GM23248 (cell line): ENCODE measurements at regions not wholly inside any gene's neighbourhood (a gene's known extent, or its start where the extent isn't known, plus 50 kb on each side); places are given as distances from the start of the nearest gene placed in this dataset.

ENCODE experiments used
- DNase-seq: peaks from one replicate; pipeline ENCODE4 v3.0.0-alpha.2; 2015
- H2AFZ ChIP-seq: fragments of 200-600 bp; sonication (generic); 2 replicates; pipeline ENCODE4 v1.6.1; 2016; ENCODE audit warnings: antibody characterized with exemption
- H3F3A ChIP-seq: fragments of 200-600 bp; sonication (generic); 2 replicates; pipeline ENCODE4 v1.6.1; 2016; ENCODE audit warnings: mild to moderate bottlenecking, antibody characterized with exemption, mixed run types; ENCODE audit not compliant: insufficient read depth
- H3K27ac ChIP-seq: fragments of 200-600 bp; sonication (generic); 2 replicates; pipeline ENCODE4 v1.5.1; 2016; ENCODE audit warnings: mild to moderate bottlenecking
- H3K27me3 ChIP-seq: fragments of 200-600 bp; sonication (generic); replicated peaks from 2 replicates; pipeline ENCODE4 v1.6.1; 2016; ENCODE audit warnings: mild to moderate bottlenecking; ENCODE audit not compliant: insufficient read depth
- H3K36me3 ChIP-seq: fragments of 200-600 bp; sonication (generic); 2 replicates; pipeline ENCODE4 v1.6.1; 2016; ENCODE audit warnings: low read depth, mild to moderate bottlenecking
- H3K4me1 ChIP-seq: fragments of 200-600 bp; sonication (generic); 2 replicates; pipeline ENCODE4 v1.6.1; 2016; ENCODE audit warnings: mild to moderate bottlenecking; ENCODE audit not compliant: insufficient read depth
- H3K4me2 ChIP-seq: fragments of 200-600 bp; sonication (generic); one replicate; pipeline ENCODE4 v1.6.1; 2016; ENCODE audit warnings: mild to moderate bottlenecking; ENCODE audit not compliant: unreplicated experiment
- H3K4me3 ChIP-seq: fragments of 200-600 bp; sonication (generic); 2 replicates; pipeline ENCODE4 v1.5.1; 2016; ENCODE audit warnings: mild to moderate bottlenecking
- H3K79me2 ChIP-seq: fragments of 200-600 bp; sonication (generic); 2 replicates; pipeline ENCODE4 v1.6.1; 2016; ENCODE audit warnings: mild to moderate bottlenecking; ENCODE audit not compliant: insufficient read depth
- H3K9ac ChIP-seq: fragments of 200-600 bp; sonication (generic); 2 replicates; pipeline ENCODE4 v1.6.1; 2016; ENCODE audit warnings: mild to moderate bottlenecking
- H3K9me2 ChIP-seq: fragments of 200-600 bp; sonication (generic); 2 replicates; pipeline ENCODE4 v1.6.1; 2016; ENCODE audit warnings: mixed run types, mild to moderate bottlenecking, moderate library complexity; ENCODE audit not compliant: insufficient read depth
- H3K9me3 ChIP-seq: fragments of 200-600 bp; sonication (generic); one replicate; pipeline ENCODE4 v1.6.1; 2017; ENCODE audit warnings: low read depth
- H4K20me1 ChIP-seq: fragments of 200-600 bp; sonication (generic); 2 replicates; pipeline ENCODE4 v1.6.0; 2016; ENCODE audit not compliant: insufficient read depth
- EZH2 ChIP-seq: fragments of 200-600 bp; sonication (generic); IDR thresholded peaks from 2 replicates; pipeline ENCODE4 v1.6.1; 2018; ENCODE audit warnings: antibody characterized with exemption, mild to moderate bottlenecking; ENCODE audit not compliant: insufficient read depth, poor library complexity, severe bottlenecking
- EZH2phosphoT487 ChIP-seq: fragments of 200-600 bp; sonication (generic); IDR thresholded peaks from 2 replicates; pipeline ENCODE4 v1.6.1; 2018; ENCODE audit warnings: antibody characterized with exemption, moderate library complexity, mild to moderate bottlenecking, low read depth; ENCODE audit not compliant: insufficient read depth
- WGBS, 2 experiments: methylation state at CpG; one replicate each; pipeline ENCODE4 v1.1.6; 2015 to 2017; ENCODE audit warnings: low lambda C conversion rate in 2 of 2, low coverage in 1 of 2; ENCODE audit errors: missing lambda C conversion rate in 2 of 2; 5-methylcytosine and 5-hydroxymethylcytosine counted together
- in situ Hi-C: fragments of 300-500 bp; cut with MboI; formaldehyde crosslinking; loops from 2 replicates; pipeline ENCODE4 v1.15.0; 2020

DNA sequence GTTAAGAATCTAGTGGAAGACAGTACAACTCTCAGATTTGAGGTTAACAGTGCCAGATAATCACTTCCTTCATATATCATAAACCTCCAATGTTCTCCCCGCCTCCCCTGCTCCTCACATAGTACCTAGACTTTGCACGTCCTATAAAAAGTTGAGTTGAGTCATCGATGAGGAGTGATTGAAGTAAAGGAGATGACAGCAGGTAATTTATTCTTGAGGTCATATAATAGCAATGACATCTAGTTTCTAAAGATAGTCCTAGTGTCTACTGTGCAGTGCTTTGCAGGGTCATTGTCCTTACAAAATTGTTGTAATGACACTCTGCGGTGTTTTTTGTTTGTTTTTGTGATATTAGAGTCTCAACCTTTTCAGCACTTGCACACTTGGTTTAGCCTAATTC is 510.5 kb upstream of the LRFN5 start:
- Histone ChIP-seq H3K27ac (no peak overlapping the region), H3K36me3 (no peaks in the 10 kb centered on the region), H3K9me3 (no peaks in the 10 kb centered on the region), H2AFZ (no peak overlapping the region), H3K9ac (no peak overlapping the region), H3K79me2 (no peaks in the 10 kb centered on the region), H3K9me2 (no peaks in the 10 kb centered on the region), H3K27me3 (no peaks in the 10 kb centered on the region), H3K4me2 (no peak overlapping the region), H3K4me3 (no peak overlapping the region), H3K4me1 (no peaks in the 10 kb centered on the region), H3F3A (no peaks in the 10 kb centered on the region), H4K20me1 (no peaks in the 10 kb centered on the region)
- 41 to 43% methylated on average over 4 of the region's 4 CpGs for WGBS, 2 experiments
- in situ Hi-C loops = no loop called here
- DNase-seq = no peak
- TF ChIP-seq EZH2 = no peak
- TF ChIP-seq EZH2phosphoT487 = no peak

DNA sequence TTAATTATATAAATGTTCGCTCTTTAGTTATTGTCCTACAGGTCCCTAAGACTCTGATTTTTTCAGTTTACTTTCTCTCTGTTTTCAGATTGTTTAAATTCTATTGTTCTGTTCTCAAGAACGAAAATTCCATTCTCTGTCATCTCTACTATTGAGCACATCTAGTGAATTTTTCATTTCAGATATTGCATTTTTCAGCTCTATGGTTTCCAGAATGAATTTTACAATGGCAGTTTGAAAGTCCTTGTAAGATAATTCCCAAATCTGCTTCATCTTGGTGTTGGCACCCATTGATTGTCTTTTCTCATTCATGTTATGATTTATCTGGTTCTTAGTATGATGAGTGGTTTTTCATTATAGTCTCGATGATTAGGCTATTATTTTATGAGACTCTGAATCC is 519.6 kb upstream of the LRFN5 start:
- no peak for DNase-seq
- WGBS, 2 experiments = 17 to 20% methylated on average over 3 of the region's 3 CpGs
- no peaks in the 10 kb centered on the region for H3K9me3 ChIP-seq
- no peaks in the 10 kb centered on the region for H3K27me3 ChIP-seq
- no peaks in the 10 kb centered on the region for H3K4me1 ChIP-seq
- no peak overlapping the region for H3K4me2 ChIP-seq
- no peaks in the 10 kb centered on the region for H3K36me3 ChIP-seq
- no peak overlapping the region for H3K9ac ChIP-seq
- no peaks in the 10 kb centered on the region for H4K20me1 ChIP-seq
- no peak overlapping the region for H3K4me3 ChIP-seq
- no peaks in the 10 kb centered on the region for H3K79me2 ChIP-seq
- H3K9me2 ChIP-seq = no peaks in the 10 kb centered on the region
- no peak overlapping the region for H3K27ac ChIP-seq
- in situ Hi-C loops = no loop called here
- H2AFZ ChIP-seq = no peak overlapping the region
- H3F3A ChIP-seq = no peaks in the 10 kb centered on the region
- no peak for TF ChIP-seq EZH2phosphoT487
- TF ChIP-seq EZH2 = no peak

DNA sequence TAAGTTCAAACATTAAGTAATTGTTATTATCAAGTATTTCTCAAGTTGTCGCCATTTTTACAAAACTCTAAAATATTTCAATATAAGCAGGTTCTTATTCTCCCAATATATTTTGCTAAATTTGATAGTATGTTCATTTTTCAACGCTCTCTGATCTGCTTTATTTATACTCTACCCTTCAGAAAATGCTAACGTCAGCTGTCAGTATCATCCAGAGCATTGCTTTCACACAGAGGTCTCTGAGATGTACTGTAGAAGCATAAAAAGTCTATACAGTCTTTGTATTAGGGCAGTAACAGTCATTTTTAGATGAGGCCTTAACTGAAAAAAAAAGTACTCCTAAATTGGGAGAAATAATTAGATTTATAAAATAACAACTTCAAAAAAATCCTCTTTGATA is 533.1 kb upstream of the LRFN5 start:
- Histone ChIP-seq H3K4me1 (no peaks in the 10 kb centered on the region), H3K4me3 (no peak overlapping the region), H3K9me3 (no peaks in the 10 kb centered on the region), H3K9me2 (no peaks in the 10 kb centered on the region), H3K4me2 (no peak overlapping the region), H3K9ac (no peak overlapping the region), H4K20me1 (no peaks in the 10 kb centered on the region), H3K79me2 (no peaks in the 10 kb centered on the region), H2AFZ (no peak overlapping the region), H3K36me3 (no peaks in the 10 kb centered on the region), H3F3A (no peaks in the 10 kb centered on the region), H3K27ac (no peak overlapping the region), H3K27me3 (no peaks in the 10 kb centered on the region)
- in situ Hi-C loops = no loop called here
- no peak for DNase-seq
- TF ChIP-seq EZH2 (no peak), EZH2phosphoT487 (no peak)
- WGBS, 2 experiments = 10 to 16% methylated on average over 3 of the region's 3 CpGs

DNA sequence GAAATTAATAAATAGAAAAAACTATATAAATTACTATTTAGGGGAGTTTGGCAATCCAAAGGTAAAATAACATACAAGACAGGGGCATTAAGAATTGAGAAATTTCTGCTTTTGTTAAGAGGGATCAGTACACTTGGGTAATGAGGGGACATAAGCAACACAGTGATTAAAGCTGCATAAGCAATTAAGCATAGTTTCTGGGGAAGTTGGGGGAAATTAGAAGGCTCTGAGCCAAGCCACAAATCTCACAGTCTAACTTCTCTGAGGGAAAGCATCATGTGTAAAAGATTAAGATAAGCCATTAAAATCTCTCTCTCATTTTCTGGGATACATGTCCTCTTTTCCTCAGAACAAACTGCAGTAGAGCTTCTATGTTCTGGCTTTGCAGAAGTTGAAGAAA is 533.9 kb upstream of the LRFN5 start:
- no peaks in the 10 kb centered on the region for H3K79me2 ChIP-seq
- H3K4me1 ChIP-seq = no peaks in the 10 kb centered on the region
- no peaks in the 10 kb centered on the region for H3K27me3 ChIP-seq
- H3K9me2 ChIP-seq = no peaks in the 10 kb centered on the region
- H3F3A ChIP-seq = no peaks in the 10 kb centered on the region
- no peak overlapping the region for H3K27ac ChIP-seq
- DNase-seq = no peak
- no peak overlapping the region for H2AFZ ChIP-seq
- no peaks in the 10 kb centered on the region for H3K9me3 ChIP-seq
- H3K4me3 ChIP-seq = no peak overlapping the region
- no peaks in the 10 kb centered on the region for H4K20me1 ChIP-seq
- H3K9ac ChIP-seq = no peak overlapping the region
- in situ Hi-C loops = no loop called here
- H3K36me3 ChIP-seq = no peaks in the 10 kb centered on the region
- no peak overlapping the region for H3K4me2 ChIP-seq
- no peak for TF ChIP-seq EZH2phosphoT487
- no peak for TF ChIP-seq EZH2

DNA sequence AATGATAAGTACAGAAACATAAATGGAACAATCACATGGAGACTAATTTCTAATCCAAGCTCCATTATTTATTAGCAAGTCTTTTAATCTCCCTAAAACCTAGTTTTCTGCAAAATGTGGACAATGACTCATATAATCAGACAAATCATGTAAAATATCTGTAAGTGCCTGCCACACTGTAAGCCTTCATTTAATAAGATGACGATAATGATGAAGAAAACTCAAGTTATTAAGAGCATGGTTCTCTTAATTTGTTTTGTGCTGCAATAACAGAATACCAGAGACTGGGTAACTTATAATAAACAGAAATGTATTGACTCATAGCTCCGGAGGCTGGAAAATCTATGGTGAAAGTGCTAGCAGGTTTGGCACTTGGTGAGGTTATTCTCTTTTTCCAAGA is 535.3 kb upstream of the LRFN5 start:
- no peak for DNase-seq
- H2AFZ ChIP-seq = no peak overlapping the region
- H3K4me3 ChIP-seq = no peak overlapping the region
- no peaks in the 10 kb centered on the region for H3K27me3 ChIP-seq
- H3K4me1 ChIP-seq = no peaks in the 10 kb centered on the region
- no peak overlapping the region for H3K27ac ChIP-seq
- no peak overlapping the region for H3K9ac ChIP-seq
- in situ Hi-C loops = no loop called here
- no peak overlapping the region for H3K4me2 ChIP-seq
- 48 to 53% methylated on average over 2 of the region's 2 CpGs for WGBS, 2 experiments
- no peaks in the 10 kb centered on the region for H4K20me1 ChIP-seq
- no peaks in the 10 kb centered on the region for H3K36me3 ChIP-seq
- H3K9me3 ChIP-seq = no peaks in the 10 kb centered on the region
- H3F3A ChIP-seq = no peaks in the 10 kb centered on the region
- no peaks in the 10 kb centered on the region for H3K79me2 ChIP-seq
- TF ChIP-seq EZH2 (no peak), EZH2phosphoT487 (no peak)
- H3K9me2 ChIP-seq = no peaks in the 10 kb centered on the region
